ENCODE measurements at regions not wholly inside any gene's neighbourhood (a gene's known extent, or its start where the extent isn't known, plus 50 kb on each side); places are given as distances from the start of the nearest gene placed in this dataset.
"Not testable (repeated sequence)": the region's sequence is repeated elsewhere in the genome, so short reads cannot be mapped to it uniquely, and the experiment has no call there.

DNA sequence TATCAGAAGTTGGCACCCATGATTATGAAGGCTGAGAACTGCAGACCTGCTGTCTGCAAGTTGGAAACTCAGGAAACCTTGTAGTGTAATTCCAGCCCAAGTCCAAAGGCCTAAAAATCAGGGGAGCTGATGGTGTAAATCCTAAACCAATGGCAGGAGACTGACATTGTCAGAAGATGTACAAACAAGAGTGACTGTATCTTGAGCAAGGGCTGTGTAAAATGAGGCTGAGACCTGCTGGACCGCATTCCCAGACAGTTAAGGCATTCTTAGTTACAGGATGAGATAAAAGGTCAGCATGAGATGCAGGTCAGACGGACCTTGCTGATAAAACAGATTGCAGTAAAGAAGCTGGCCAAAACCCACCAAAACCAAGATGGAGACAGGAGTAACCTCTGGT is 147.7 kb downstream of the COG6 start:
- DNase-seq (ENCODE audit: low read depth in 4 of 4, low spot score in 3 of 4), result no peak

- DNase-seq (ENCODE audit: low read depth in 4 of 4, low spot score in 3 of 4), result no peak
Observed at GRCh38 chr13:39803851-39804250, 148.4 kb downstream of the COG6 start.

DNA sequence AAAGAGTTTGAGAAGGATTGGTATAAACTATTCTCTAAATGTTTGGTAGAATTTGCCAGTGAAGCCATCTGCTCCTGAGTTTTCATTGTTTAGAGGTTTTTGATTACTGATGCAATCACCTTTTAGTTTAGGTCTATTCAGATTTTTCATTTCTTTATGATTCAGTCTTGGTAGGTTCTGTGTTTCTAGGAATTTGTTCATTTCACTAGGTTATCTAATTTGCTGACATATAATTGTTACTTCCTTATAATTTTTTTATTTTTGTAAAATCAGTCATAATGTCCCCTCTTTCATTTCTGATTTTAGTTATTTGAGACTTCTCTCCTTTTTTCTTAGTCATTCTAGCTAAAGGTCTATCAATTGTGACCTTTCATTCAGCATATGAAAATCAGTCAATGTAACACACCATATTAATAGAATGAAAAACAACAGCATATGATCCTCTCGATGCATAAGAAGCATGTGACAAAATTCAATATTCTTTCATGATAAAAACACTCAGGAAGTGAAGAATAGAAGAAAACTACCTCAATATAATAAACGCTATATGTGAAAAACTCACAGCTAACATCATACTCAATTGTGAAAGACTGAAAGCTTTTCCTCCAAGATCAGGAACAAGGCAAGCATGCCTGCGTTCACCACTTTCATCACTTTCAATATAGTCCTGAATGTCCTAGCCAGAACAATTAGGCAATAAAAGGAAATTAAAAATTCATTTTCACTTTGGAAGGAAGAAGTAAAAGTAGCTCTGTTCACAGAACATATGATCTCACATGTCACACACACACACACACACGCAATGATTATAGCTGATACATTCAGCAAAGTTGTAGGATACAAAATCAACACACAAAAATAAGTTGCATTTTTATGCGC is 149.1 kb downstream of the COG6 start:
- DNase-seq (ENCODE audit: low read depth in 4 of 4, low spot score in 3 of 4), result no peak

GRCh38 chr13:39809466-39809865 is 154.0 kb downstream of the COG6 start:
- no peak for DNase-seq (ENCODE audit: low read depth in 4 of 4, low spot score in 3 of 4)

GRCh38 chr13:39810091-39810877 is 154.8 kb downstream of the COG6 start:
- DNase-seq (ENCODE audit: low read depth in 4 of 4, low spot score in 3 of 4), result no peak

- no peak for DNase-seq (ENCODE audit: low read depth in 4 of 4, low spot score in 3 of 4)
Observed at GRCh38 chr13:39811051-39811450, 155.6 kb downstream of the COG6 start.

- DNase-seq (ENCODE audit: low read depth in 4 of 4, low spot score in 3 of 4), result no peak
Observed at GRCh38 chr13:39811696-39812095, 156.2 kb downstream of the COG6 start.

DNA sequence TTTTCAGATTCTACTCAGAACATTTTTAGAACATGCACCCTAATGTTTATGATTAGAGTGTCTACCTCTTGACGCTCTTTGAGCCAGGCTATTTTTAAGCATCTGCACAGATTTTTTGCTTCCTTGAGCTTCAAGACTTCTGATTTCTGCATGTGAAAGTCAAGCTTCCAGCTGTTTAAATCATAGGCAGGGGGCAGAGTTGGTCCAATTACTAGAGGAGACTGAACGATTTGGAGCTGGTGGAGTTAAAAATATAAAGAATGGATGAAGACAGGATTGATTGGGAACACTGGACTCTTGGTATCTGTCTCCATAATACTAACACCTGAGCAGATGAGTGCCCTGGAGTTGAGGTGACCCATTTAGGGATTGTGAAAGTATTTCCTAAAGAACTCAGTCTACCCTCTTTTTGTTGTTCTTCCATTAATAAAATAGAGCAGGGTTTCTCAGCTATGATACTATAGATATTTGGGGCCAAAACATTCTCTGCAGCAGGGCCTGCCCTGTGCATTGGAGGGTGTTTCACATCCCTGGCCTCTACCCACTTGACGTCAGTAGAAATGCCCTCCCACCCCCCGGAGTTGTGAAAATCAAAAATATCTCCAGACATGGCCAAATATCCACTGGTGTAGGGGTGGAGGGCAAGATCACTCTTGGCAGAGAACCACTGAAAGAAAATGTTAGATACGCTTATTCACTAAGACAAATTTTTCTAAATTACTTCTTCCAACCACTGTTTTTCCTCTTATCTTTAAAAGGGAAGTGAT is 160.1 kb downstream of the COG6 start:
- no peak for DNase-seq (ENCODE audit: low read depth in 4 of 4, low spot score in 3 of 4)

DNA sequence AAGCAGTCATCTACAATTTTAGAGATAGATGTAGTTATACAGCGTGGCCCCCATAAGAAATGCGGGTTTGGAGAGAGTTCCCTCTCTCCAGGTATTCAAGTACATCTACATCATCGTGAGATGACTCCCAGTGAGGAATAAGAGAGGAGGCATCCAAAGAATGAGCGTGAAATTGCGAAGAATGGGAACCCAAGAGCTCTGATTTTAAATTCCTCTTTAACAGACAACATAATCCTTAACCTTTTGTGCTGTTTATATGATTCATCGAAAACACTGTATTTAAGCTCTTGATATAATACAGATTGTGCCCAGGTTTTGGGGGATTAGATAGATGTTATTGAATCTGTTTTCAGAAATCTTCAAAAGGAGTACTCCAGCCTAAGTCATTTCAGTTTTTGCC is 161.5 kb downstream of the COG6 start:
- no peak for DNase-seq (ENCODE audit: low read depth in 4 of 4, low spot score in 3 of 4)

DNA sequence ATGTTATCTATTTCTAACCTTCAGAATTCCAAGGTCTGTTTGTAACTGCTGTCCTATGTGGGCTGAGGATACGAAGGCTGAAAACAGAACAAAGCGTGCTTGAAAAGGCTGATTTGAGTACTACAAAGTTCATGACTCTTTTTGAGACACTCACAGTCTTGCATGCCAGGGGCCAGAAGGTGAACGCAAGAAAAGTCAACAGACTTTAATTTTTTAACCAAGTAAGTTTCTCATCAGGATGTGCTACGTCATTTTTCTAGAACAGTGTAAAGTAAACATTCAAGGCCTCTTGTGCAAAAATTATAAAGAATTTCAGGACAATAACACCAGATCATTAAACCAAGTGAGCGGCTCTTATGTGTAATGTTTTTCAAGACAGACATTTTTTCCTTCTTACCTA is 163.5 kb downstream of the COG6 start:
- DNase-seq (ENCODE audit: low read depth in 4 of 4, low spot score in 3 of 4), result no peak

GRCh38 chr13:39820606-39821005 is 165.1 kb downstream of the COG6 start:
- no peak for DNase-seq (ENCODE audit: low read depth in 4 of 4, low spot score in 3 of 4)

DNA sequence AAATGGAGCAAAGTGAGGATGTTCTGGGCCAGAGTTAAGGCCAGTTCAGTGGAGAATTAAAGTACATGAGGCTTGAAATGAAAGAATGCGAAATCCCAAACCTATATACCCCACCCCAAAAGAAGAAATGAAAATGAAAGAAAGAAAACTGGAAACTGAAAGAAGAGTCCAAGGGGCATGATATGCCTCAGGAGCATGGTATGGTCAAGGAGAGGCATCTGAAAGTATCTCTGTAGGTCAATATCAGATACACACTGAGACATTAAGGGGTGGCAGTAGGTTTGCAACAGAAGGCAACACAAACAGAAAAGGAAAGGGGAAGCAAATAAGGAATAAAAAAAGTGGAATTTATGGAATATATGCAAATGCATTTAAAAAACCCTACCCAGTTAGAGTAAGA is 166.5 kb downstream of the COG6 start:
- no peak for DNase-seq (ENCODE audit: low read depth in 4 of 4, low spot score in 3 of 4)

DNA sequence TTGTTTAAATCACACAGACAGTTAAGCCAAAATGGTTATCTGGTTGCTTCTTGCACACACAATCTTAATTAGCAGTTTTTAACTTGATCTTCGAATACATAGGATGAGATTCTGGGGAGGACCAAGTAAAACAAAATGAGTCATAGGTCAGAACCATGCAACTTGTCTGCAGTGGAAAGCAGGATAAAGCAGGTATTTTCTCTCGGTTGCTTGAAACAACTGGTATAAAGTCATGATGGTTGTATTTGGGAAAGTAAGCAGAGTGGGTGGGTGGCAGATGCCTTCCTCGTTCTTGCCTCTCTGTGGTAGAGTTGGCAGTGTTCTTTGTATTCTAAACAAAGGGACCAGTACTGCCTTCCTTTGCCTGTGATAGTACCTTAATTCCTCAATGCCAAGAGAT is 167.0 kb downstream of the COG6 start:
- no peak for DNase-seq (ENCODE audit: low read depth in 4 of 4, low spot score in 3 of 4)

DNA sequence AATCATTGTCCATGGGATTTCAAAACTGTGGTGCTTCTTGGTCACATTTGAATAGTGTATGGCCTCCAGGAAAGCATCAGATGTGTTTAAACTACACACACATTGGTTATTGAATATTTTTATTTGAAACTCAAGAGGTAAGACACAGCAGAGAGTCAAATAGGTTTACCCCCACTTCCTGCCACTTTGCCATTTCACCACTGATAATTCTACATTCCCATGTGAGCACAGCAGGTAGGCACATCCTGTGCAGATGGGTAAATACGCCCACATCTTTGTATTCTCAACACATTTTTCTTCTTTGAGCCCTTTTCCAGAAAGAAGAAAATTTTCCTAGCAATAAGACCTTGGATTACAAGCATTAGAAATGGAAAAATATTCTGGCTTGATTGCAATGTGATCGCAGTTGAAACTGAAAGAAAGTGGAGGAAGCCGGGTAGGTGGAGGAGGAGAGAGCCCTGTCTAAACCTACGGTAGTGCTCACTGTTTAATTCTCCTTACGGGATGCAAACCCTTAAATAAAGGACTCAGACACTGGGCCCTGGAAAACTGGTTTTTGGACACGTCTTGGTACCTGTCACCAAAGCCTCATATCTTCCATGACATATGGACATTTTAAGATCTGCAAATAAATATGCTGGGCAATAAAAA is 167.7 kb downstream of the COG6 start:
- no peak for DNase-seq (ENCODE audit: low read depth in 4 of 4, low spot score in 3 of 4)

DNA sequence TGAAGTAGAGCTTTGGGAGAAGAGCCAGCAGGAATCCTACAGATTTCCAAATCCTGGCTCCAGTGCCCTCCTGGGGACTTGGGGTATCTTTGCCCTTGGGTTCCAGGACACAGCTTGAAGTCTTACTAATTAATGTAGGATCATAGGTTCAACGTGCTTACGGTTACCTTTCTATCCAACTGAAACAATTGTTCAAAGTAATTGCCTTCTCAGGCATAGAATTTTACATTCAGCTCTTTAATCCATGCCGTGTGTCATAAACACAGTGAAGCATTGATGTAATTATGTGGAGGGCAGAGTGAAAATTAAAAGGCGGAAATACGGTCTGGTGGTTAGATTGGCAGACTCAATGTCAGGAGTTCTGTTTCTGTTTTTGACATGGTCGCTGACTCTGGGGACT is 170.4 kb downstream of the COG6 start:
- no peak for DNase-seq (ENCODE audit: low read depth in 4 of 4, low spot score in 3 of 4)

DNA sequence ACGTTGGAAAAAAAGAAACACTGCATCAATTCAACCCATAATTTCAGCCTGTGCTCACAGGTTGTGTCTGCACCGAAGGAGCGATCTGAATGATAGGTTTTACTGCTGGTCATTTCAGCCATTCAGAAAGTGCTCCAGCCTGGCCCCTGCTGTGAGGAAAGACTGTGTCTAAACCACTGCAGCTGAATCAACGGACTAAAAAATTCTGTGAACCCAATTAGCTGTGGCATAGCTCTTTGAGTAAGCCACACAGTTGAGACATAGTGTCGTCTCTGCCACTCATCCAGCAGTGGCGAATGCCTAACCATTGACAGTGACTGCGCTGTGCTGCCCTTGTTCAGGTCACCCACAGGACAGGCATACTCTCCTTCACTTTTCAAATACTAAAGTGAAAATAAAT is 179.8 kb downstream of the COG6 start:
- DNase-seq (ENCODE audit: low read depth in 4 of 4, low spot score in 3 of 4), result no peak

- DNase-seq (ENCODE audit: low read depth in 4 of 4, low spot score in 3 of 4), result no peak
Observed at GRCh38 chr13:39836038-39836437, 180.6 kb downstream of the COG6 start.

GRCh38 chr13:39837866-39838265 is 182.4 kb downstream of the COG6 start:
- DNase-seq (ENCODE audit: low read depth in 4 of 4, low spot score in 3 of 4), result not testable (repeated sequence)

DNA sequence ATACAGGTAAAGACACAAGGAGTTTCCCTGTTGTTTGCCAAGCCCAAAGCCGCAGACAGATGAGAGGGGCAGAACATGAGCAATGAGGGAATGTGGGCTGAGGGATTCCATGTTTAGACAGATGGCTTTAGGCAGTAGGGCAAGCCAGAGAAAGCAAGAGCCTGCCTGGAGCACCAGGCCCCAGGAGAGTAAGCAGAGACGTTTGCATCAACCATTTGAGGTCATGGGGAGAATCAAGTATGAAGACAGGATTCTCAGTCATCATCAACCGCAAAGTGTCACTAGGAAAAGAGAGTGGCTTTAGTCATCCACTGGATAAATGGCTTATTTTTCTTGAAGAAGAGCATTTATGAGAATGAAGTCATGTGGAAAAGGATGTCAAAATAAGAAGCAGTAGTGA is 184.7 kb downstream of the COG6 start:
- DNase-seq (ENCODE audit: low read depth in 4 of 4, low spot score in 3 of 4), result no peak

DNA sequence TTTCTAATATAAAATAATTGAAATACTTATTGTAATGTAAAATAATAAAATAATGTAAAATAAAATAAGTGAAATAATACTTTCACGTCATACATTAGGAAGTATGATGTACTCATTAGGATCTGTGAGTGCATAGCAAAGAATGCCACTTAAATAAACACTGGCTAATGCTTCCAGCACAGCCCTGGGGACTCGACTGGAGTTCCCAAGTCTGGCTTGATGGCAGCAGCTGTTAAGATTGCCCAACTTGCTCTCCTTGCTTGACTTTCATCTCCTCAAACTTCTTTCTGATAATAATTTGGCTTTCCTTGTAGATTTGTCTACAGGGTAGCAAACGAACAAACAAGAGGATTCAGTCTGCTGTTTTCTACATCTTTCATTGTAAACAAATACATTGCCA is 191.9 kb downstream of the COG6 start:
- no peak for DNase-seq (ENCODE audit: low read depth in 4 of 4, low spot score in 3 of 4)

DNA sequence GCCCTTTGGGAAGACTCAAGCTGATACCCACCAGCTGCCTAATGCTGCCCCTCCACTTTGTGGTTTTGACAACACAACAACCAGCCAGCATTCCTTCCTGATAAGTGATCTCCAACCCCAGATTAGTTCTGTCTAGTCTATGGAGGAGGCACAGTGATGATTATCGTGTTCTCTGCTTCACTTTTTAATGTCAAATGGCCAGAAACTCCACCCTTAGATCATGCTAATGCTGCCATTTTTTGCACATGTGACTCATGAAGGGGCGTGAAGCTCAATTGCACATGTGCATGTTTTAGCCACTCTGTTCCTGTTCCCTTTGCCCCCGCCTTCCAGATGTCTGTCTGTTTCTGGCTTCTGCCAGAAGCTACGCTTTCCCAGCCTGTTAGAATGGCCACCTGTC is 199.8 kb downstream of the COG6 start:
- no peak for DNase-seq (ENCODE audit: low read depth in 4 of 4, low spot score in 3 of 4)

Data from right renal pelvis (tissue), 4 donors.